ENCODE measurements at regions not wholly inside any gene's neighbourhood (a gene's known extent, or its start where the extent isn't known, plus 50 kb on each side); places are given as distances from the start of the nearest gene placed in this dataset.

- Histone ChIP-seq H2AFZ (ENCODE audit: control insufficient read depth, low read depth, low read length) (no peak overlapping the region), H3K9ac (ENCODE audit: control insufficient read depth, insufficient read depth, low read length) (no peak overlapping the region), H3K27me3 (replicated peaks in 1 of 2; ENCODE audit: control insufficient read depth in 2 of 2, insufficient read depth in 2 of 2, low read length in 1 of 2) (no peaks in the 10 kb centered on the region), H3K4me3 (no peak overlapping the region), H3K4me2 (ENCODE audit: control insufficient read depth, insufficient read depth) (no peak overlapping the region), H3K27ac (ENCODE audit: control insufficient read depth, insufficient read depth) (no peak overlapping the region), H4K20me1 (ENCODE audit: control insufficient read depth, insufficient read depth) (no peaks in the 10 kb centered on the region), H3K9me3 (replicated peaks; ENCODE audit: control insufficient read depth, insufficient read depth, low read length) (no peaks in the 10 kb centered on the region), H3K79me2 (ENCODE audit: control insufficient read depth, insufficient read depth, low read length) (no peaks in the 10 kb centered on the region), H3K36me3 (ENCODE audit: control insufficient read depth in 2 of 2, insufficient read depth in 2 of 2, low read length in 1 of 2) (no peaks in the 10 kb centered on the region), H3K4me1 (ENCODE audit: control insufficient read depth, insufficient read depth, low read length) (no peaks in the 10 kb centered on the region)
- POLR2A ChIA-PET = no interaction called here
- DNase-seq (ENCODE audit: low read depth, low spot score) = no peak
- FAIRE-seq = no peak
- intact Hi-C loops (cut with micrococcal nuclease; ENCODE audit: unreplicated experiment) = loop anchor here (10.0 kb wide), 2 partner anchors 352 to 582 kb away; no protein-coding TSS in a partner anchor
- 19% methylated on average over 2 of the region's 2 CpGs for WGBS (ENCODE audit: insufficient coverage, insufficient replicate concordance, low lambda C conversion rate, missing lambda C conversion rate)
- CTCF ChIA-PET = no interaction called here
- in situ Hi-C loops (cut with MboI) = loop anchor here (25.0 kb wide), 1 partner anchor 705 kb away; no protein-coding TSS in a partner anchor
- SMC1A ChIA-PET (ENCODE audit: uncharacterized antibody, unreplicated experiment) = interaction anchor here (0.6 to 1.1 kb wide), 3 partner anchors 13 to 775 kb away, joined by 3 read pairs; no protein-coding TSS in a partner anchor
- BruUV-seq (replicated peaks) = no TSS peak
- RAD21 ChIA-PET (ENCODE audit: unreplicated experiment) = no interaction called here
- ATAC-seq = no peak
- TF ChIP-seq BHLHE40 (IDR thresholded peaks at IDR 0.05; ENCODE audit: borderline replicate concordance in 1 of 2, low read depth in 2 of 2, low read length in 1 of 2) (no peak), EZH2 (IDR thresholded peaks at IDR 0.05; ENCODE audit: borderline replicate concordance, control insufficient read depth, low read depth, low read length) (no peak), BCL11A (IDR thresholded peaks at IDR 0.05; ENCODE audit: low read depth, low read length) (no peak), YY1 (IDR thresholded peaks at IDR 0.05; ENCODE audit: low read depth, low read length) (no peak), KDM1A (IDR thresholded peaks at IDR 0.05; ENCODE audit: borderline replicate concordance) (no peak), SPI1 (IDR thresholded peaks at IDR 0.05; ENCODE audit: borderline replicate concordance, insufficient read depth, low read depth, low read length) (no peak), ZNF217 (IDR thresholded peaks at IDR 0.05) (no peak), RCOR1 (conservative IDR thresholded peaks at IDR 0.05; ENCODE audit: low read depth, low read length) (no peak)
- TF ChIP-seq, protein P1, sequence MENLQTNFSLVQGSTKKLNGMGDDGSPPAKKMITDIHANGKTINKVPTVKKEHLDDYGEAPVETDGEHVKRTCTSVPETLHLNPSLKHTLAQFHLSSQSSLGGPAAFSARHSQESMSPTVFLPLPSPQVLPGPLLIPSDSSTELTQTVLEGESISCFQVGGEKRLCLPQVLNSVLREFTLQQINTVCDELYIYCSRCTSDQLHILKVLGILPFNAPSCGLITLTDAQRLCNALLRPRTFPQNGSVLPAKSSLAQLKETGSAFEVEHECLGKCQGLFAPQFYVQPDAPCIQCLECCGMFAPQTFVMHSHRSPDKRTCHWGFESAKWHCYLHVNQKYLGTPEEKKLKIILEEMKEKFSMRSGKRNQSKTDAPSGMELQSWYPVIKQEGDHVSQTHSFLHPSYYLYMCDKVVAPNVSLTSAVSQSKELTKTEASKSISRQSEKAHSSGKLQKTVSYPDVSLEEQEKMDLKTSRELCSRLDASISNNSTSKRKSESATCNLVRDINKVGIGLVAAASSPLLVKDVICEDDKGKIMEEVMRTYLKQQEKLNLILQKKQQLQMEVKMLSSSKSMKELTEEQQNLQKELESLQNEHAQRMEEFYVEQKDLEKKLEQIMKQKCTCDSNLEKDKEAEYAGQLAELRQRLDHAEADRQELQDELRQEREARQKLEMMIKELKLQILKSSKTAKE (IDR thresholded peaks at IDR 0.05; ENCODE audit: low read depth, poor library complexity, severe bottlenecking) = no peak
These were observed 560.5 kb upstream of the NR5A2 start for GRCh38 chr1:199466961-199467360.
